GM10266 (cell line): ENCODE measurements at regions not wholly inside any gene's neighbourhood (a gene's known extent, or its start where the extent isn't known, plus 50 kb on each side); places are given as distances from the start of the nearest gene placed in this dataset.
"Not testable (repeated sequence)": the region's sequence is repeated elsewhere in the genome, so short reads cannot be mapped to it uniquely, and the experiment has no call there.

ENCODE experiments used
- DNase-seq: peaks from one replicate; pipeline ENCODE4 v3.0.0; 2012; ENCODE audit errors: extremely low spot score
- TF ChIP-seq, protein P1 (sequence below): IDR thresholded peaks from 2 replicates; pipeline ENCODE4 v1.5.1; 2012; ENCODE audit warnings: mild to moderate bottlenecking, low read depth; ENCODE audit not compliant: control insufficient read depth, insufficient read depth; ENCODE audit errors: missing control alignments

DNA sequence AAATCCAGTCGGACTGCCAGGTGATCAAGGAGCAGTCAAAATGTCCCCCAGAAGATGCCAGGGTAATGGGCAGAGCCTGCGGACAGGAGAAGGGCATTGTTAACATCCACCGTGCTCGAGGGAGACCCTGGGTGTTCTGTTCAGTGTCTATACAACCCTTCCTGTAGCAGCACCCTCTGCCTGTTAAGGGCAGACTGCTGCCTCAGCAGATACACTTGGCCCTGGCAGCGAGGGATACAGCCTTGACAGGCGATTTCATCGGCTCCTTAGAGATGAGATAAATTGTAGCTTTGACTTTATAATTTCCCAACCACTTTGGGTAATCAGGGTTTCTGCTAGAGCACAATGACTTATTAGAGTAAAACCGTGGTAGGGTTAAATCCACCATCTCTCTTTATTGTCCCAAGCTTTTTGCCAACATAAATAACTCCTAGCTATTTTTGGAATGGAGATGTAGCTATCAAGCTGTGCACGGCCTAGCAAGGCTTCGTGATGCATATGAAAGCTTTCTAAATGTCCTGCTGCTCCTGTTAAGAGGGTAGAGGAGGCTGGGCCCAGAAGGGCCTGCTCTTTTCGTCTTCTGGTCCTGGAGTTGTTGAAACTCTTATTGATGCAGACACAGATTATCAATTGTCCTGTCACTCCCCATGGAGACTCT lies 195.9 kb downstream of the CPEB2 start:
- TF ChIP-seq, protein P1, sequence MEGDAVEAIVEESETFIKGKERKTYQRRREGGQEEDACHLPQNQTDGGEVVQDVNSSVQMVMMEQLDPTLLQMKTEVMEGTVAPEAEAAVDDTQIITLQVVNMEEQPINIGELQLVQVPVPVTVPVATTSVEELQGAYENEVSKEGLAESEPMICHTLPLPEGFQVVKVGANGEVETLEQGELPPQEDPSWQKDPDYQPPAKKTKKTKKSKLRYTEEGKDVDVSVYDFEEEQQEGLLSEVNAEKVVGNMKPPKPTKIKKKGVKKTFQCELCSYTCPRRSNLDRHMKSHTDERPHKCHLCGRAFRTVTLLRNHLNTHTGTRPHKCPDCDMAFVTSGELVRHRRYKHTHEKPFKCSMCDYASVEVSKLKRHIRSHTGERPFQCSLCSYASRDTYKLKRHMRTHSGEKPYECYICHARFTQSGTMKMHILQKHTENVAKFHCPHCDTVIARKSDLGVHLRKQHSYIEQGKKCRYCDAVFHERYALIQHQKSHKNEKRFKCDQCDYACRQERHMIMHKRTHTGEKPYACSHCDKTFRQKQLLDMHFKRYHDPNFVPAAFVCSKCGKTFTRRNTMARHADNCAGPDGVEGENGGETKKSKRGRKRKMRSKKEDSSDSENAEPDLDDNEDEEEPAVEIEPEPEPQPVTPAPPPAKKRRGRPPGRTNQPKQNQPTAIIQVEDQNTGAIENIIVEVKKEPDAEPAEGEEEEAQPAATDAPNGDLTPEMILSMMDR: no peak
- no peak for DNase-seq

DNA sequence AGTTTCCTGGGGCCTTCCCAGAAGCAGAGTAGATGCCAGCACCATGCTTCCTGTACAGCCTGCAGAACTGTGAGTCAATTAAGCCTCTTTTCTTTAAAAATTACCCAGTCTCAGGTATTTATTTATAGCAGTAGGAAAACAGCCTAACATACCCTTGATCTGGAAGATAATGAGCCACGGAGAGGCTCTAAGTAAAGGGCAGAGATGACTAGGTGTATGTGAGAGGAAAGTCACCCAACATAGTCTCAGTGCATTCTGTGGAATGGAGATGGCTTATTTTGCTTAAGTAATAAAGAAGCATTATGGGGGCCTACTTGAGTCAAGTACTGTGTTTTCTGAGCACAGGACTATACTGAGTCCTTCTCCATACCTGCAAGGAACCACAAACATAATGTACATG lies 199.5 kb downstream of the CPEB2 start:
- DNase-seq: no peak
- TF ChIP-seq, protein P1: no peak

DNA sequence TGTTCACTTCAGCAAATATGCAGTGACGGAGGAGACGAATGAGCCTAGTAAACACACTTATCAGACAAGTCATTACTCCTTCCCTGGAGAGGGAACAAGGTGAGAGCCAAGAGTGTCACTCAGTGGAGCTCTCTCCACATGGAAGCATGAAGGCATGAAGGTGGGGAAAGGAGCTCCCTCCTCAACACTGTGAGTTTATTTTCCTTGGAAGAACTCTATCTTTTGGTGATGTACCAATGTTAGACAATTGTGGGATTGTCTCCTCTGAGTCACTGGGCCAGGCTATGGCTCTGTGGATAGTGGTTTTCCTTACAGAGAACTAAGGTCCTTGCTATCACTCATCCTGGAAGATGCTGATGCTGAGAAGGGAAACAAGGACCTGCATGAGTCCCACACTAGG lies 200.2 kb downstream of the CPEB2 start:
- TF ChIP-seq, protein P1: no peak
- no peak for DNase-seq

DNA sequence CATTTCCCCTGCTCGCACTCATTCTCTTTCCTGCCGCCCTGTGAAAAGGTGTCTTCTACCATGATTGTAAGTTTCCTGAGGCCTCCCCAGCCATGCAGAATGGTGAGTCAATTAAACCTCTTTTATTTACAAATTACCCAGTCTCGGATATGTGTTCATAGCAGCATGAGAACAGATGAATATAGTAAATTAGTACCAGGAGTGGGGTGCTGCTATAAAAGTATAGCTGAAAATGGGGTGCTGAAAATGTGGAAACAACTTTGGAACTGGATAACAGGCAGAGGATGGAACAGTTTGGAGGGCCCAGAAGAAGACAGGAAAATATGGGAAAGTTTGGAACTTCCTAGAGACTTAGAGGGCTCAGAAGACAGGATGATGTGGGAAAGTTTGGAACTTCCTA lies 204.2 kb downstream of the CPEB2 start:
- not testable (repeated sequence) for DNase-seq

DNA sequence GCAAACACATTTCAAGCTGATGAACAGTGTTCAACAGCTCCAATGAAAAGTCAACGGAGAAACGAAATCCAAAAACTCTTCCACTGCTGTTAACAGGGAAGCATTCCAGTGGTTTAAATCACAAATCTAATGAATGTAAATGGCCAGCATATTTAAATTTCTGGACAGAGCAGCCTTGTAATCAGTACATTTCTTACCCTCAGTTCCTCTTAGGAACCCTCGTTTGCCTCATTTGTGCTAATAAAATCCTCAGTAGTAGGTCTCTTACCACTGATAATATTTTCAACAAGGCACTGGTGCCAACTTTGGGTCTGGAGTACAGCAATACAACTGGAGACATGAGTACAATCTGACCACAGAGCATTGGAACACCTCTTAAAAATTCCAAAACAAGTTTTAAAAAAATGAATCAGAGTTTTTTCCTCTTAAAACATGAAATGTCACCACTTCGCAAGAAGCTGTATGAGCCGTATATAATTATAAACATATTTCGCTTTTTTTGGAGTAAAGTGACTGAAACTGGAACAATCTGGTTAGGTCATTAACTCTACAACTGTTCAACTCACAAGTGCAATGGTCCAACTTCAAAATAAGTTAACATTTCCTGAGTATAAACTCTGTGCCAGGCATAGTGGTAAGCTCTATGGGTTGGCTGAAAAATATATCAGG lies 211.2 kb downstream of the CPEB2 start:
- no peak for DNase-seq

DNA sequence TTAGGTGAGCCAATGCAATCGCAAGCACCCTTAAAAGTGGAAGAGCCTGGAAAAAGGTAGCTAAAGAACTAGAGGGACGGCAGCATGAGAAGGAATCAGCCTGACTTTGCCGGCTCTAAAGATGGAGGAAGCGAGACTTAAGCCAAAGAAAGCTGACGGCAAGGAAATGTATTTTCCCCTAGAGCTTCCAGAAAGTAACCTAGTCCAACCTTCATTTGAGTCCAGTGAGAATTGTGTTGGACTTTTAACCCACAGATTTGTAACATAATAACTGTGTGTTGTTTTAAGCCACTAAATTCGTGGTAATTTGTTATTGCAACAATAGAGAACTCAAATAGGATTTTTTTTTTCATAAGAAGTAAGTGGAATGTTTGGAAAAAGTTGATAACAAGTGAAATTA lies 212.7 kb upstream of the C1QTNF7 start:
- TF ChIP-seq, protein P1: no peak
- DNase-seq: no peak

More for the DNA sequence above, 211.2 kb downstream of the CPEB2 start:
- TF ChIP-seq, protein P1: no peak

DNA sequence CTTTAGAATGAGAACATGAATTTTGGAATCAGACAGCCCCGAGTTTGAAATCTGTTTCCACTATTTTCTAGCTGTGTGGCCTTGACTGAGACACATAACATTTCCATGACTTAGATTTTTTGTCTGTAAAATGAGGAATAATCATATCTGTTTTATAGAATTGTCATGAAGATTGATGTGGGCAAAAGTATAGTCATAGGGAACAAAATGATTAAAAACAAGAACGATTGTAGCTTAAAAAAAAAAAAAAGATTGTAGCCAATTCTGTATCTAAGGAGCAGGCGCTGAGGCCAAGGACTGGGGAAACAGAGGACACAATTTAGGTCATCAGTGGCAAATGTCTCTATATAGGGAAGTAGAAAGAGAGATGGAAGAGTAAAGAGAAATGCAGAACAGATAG lies 201.6 kb upstream of the C1QTNF7 start:
- TF ChIP-seq, protein P1: no peak
- DNase-seq: no peak
